Mesothelial cell of epicardium (in vitro differentiated cells): ENCODE measurements at regions not wholly inside any gene's neighbourhood (a gene's known extent, or its start where the extent isn't known, plus 50 kb on each side); places are given as distances from the start of the nearest gene placed in this dataset.
A peak's percentile ranks its signal among the peaks of the same experiment; 100 is the strongest.

Experiments
- DNase-seq, 2 experiments: peaks; one replicate each; pipeline ENCODE4 v3.0.0; 2021; ENCODE audit warnings: low spot score in 2 of 2; ENCODE audit not compliant: unreplicated experiment in 2 of 2
- H3K27ac Mint-ChIP-seq: 2 replicates; pipeline ENCODE4 v1.8.0; 2021; ENCODE audit warnings: mixed read lengths
- H3K27me3 Mint-ChIP-seq: 2 replicates; pipeline ENCODE4 v1.8.0; 2021; ENCODE audit warnings: low read depth, mixed read lengths
- H3K36me3 Mint-ChIP-seq: 2 replicates; pipeline ENCODE4 v1.8.0; 2021; ENCODE audit warnings: mixed read lengths
- H3K4me1 Mint-ChIP-seq: 2 replicates; pipeline ENCODE4 v1.8.0; 2021; ENCODE audit warnings: mixed read lengths
- H3K4me3 Mint-ChIP-seq: 2 replicates; pipeline ENCODE4 v1.8.0; 2021; ENCODE audit warnings: mild to moderate bottlenecking, moderate library complexity, mixed read lengths
- H3K9me3 Mint-ChIP-seq: 2 replicates; pipeline ENCODE4 v1.8.0; 2021; ENCODE audit warnings: mixed read lengths
- CTCF ChIP-seq: fragments of 200-600 bp; sonication (generic); IDR thresholded peaks from one replicate; pipeline ENCODE4 v1.5.0; 2021; ENCODE audit warnings: antibody characterized with exemption; ENCODE audit not compliant: unreplicated experiment

- H3K36me3 Mint-ChIP-seq, result no peaks in the 10 kb centered on the region
- peak in 1 of 2 experiments; percentile 39 for DNase-seq
- no peak for TF ChIP-seq CTCF
- peak overlapping the region; percentile 30 for H3K27ac Mint-ChIP-seq
- H3K4me3 Mint-ChIP-seq, result no peak overlapping the region
- peaks cover 56% of the 10 kb centered on the region for H3K4me1 Mint-ChIP-seq
- no peaks in the 10 kb centered on the region for H3K27me3 Mint-ChIP-seq
- H3K9me3 Mint-ChIP-seq, result no peaks in the 10 kb centered on the region
Observed at GRCh38 chr5:135243556-135244285, 155.3 kb downstream of the MACROH2A1 start.

- no peaks in the 10 kb centered on the region for H3K36me3 Mint-ChIP-seq
- peak in 1 of 2 experiments; percentile 19 for DNase-seq
- no peak overlapping the region for H3K4me3 Mint-ChIP-seq
- TF ChIP-seq CTCF, result no peak
- H3K27ac Mint-ChIP-seq, result no peak overlapping the region
- H3K27me3 Mint-ChIP-seq, result no peaks in the 10 kb centered on the region
- peaks cover 56% of the 10 kb centered on the region for H3K4me1 Mint-ChIP-seq
- H3K9me3 Mint-ChIP-seq, result no peaks in the 10 kb centered on the region
Observed at GRCh38 chr5:135242866-135243555, 156.0 kb downstream of the MACROH2A1 start.

- H3K27me3 Mint-ChIP-seq, result no peaks in the 10 kb centered on the region
- H3K27ac Mint-ChIP-seq, result no peak overlapping the region
- no peaks in the 10 kb centered on the region for H3K9me3 Mint-ChIP-seq
- peaks cover 48% of the 10 kb centered on the region for H3K4me1 Mint-ChIP-seq
- TF ChIP-seq CTCF, result no peak
- peak in 1 of 2 experiments; percentile 22 for DNase-seq
- H3K4me3 Mint-ChIP-seq, result no peak overlapping the region
- no peaks in the 10 kb centered on the region for H3K36me3 Mint-ChIP-seq
Observed at GRCh38 chr5:135242021-135242865, 156.8 kb downstream of the MACROH2A1 start.

- H3K36me3 Mint-ChIP-seq, result no peaks in the 10 kb centered on the region
- no peaks in the 10 kb centered on the region for H3K27me3 Mint-ChIP-seq
- DNase-seq, result peak in 1 of 2 experiments; percentile 16
- H3K4me3 Mint-ChIP-seq, result no peak overlapping the region
- no peaks in the 10 kb centered on the region for H3K9me3 Mint-ChIP-seq
- no peak overlapping the region for H3K27ac Mint-ChIP-seq
- H3K4me1 Mint-ChIP-seq, result peaks cover 45% of the 10 kb centered on the region
- TF ChIP-seq CTCF, result no peak
Observed at GRCh38 chr5:135241536-135241935, 157.5 kb downstream of the MACROH2A1 start.

- H3K4me1 Mint-ChIP-seq, result peaks cover 40% of the 10 kb centered on the region
- no peaks in the 10 kb centered on the region for H3K36me3 Mint-ChIP-seq
- no peaks in the 10 kb centered on the region for H3K9me3 Mint-ChIP-seq
- H3K4me3 Mint-ChIP-seq, result no peak overlapping the region
- no peak overlapping the region for H3K27ac Mint-ChIP-seq
- peak in 1 of 2 experiments; percentile 10 for DNase-seq
- no peaks in the 10 kb centered on the region for H3K27me3 Mint-ChIP-seq
- TF ChIP-seq CTCF, result no peak
Observed at GRCh38 chr5:135240781-135241360, 158.2 kb downstream of the MACROH2A1 start.
